ENCODE measurements at regions not wholly inside any gene's neighbourhood (a gene's known extent, or its start where the extent isn't known, plus 50 kb on each side); places are given as distances from the start of the nearest gene placed in this dataset.

GRCh38 chr2:129396980-129397599 is 582.4 kb upstream of the RAB6C start:
- Histone ChIP-seq H3K36me3 (ENCODE audit: control insufficient read depth in 2 of 2, extremely low read depth in 1 of 2, insufficient read depth in 2 of 2, low read length in 2 of 2) (no peaks in the 10 kb centered on the region), H3K79me2 (ENCODE audit: control insufficient read depth, insufficient read depth, low read length) (no peaks in the 10 kb centered on the region), H3K27me3 (ENCODE audit: control insufficient read depth, extremely low read depth, insufficient read depth, low read length) (no peaks in the 10 kb centered on the region), H3K9me3 (ENCODE audit: control insufficient read depth, low read depth, low read length) (no peaks in the 10 kb centered on the region), H3K4me1 (ENCODE audit: control insufficient read depth, extremely low read depth, insufficient read depth, low read length) (no peaks in the 10 kb centered on the region), H2AFZ (ENCODE audit: control insufficient read depth, low read length) (no peak overlapping the region), H3K4me2 (ENCODE audit: control insufficient read depth, extremely low read depth, insufficient read depth, low read depth, low read length) (no peak overlapping the region), H3K4me3 (ENCODE audit: control insufficient read depth in 2 of 3, extremely low read depth in 1 of 3, insufficient read depth in 2 of 3, low read depth in 1 of 3, low read length in 3 of 3) (no peak overlapping the region), H4K20me1 (ENCODE audit: control insufficient read depth, extremely low read depth, insufficient read depth, low read length) (no peaks in the 10 kb centered on the region), H3K27ac (ENCODE audit: control insufficient read depth, insufficient read depth, low read length) (no peak overlapping the region), H3K9ac (ENCODE audit: control insufficient read depth, extremely low read depth, insufficient read depth, low read length) (no peak overlapping the region), H3K9me1 (ENCODE audit: control insufficient read depth, extremely low read depth, insufficient read depth, low read length) (no peaks in the 10 kb centered on the region)
- dilution Hi-C loops (cut with MboI; ENCODE audit: extremely low pct_ligation_motif_present, low sequenced_read_pairs): no loop called here
- peak; percentile 28 for DNase-seq (ENCODE audit: low read depth, low spot score)
- TF ChIP-seq EZH2 (IDR thresholded peaks at IDR 0.05; ENCODE audit: low read length) (no peak), CTCF (optimal IDR thresholded peaks at IDR 0.05 in 1 of 3, IDR thresholded peaks at IDR 0.05 in 1 of 3, conservative IDR thresholded peaks at IDR 0.05 in 1 of 3; ENCODE audit: extremely low read depth in 1 of 3, insufficient read depth in 2 of 3, low read length in 3 of 3) (peak; percentile 76 to 95 (median 86))
- FAIRE-seq: peak; percentile 46

- H3K36me3 ChIP-seq (ENCODE audit: control insufficient read depth in 2 of 2, extremely low read depth in 1 of 2, insufficient read depth in 2 of 2, low read length in 2 of 2): no peaks in the 10 kb centered on the region
- no peaks in the 10 kb centered on the region for H3K79me2 ChIP-seq (ENCODE audit: control insufficient read depth, insufficient read depth, low read length)
- no peak for TF ChIP-seq CTCF (optimal IDR thresholded peaks at IDR 0.05 in 1 of 3, IDR thresholded peaks at IDR 0.05 in 1 of 3, conservative IDR thresholded peaks at IDR 0.05 in 1 of 3; ENCODE audit: extremely low read depth in 1 of 3, insufficient read depth in 2 of 3, low read length in 3 of 3)
- TF ChIP-seq EZH2 (IDR thresholded peaks at IDR 0.05; ENCODE audit: low read length): no peak
- H4K20me1 ChIP-seq (ENCODE audit: control insufficient read depth, extremely low read depth, insufficient read depth, low read length): no peaks in the 10 kb centered on the region
- no peak overlapping the region for H3K4me2 ChIP-seq (ENCODE audit: control insufficient read depth, extremely low read depth, insufficient read depth, low read depth, low read length)
- dilution Hi-C loops (cut with MboI; ENCODE audit: extremely low pct_ligation_motif_present, low sequenced_read_pairs): no loop called here
- no peaks in the 10 kb centered on the region for H3K4me1 ChIP-seq (ENCODE audit: control insufficient read depth, extremely low read depth, insufficient read depth, low read length)
- H3K9me1 ChIP-seq (ENCODE audit: control insufficient read depth, extremely low read depth, insufficient read depth, low read length): no peaks in the 10 kb centered on the region
- no peaks in the 10 kb centered on the region for H3K9me3 ChIP-seq (ENCODE audit: control insufficient read depth, low read depth, low read length)
- H2AFZ ChIP-seq (ENCODE audit: control insufficient read depth, low read length): no peak overlapping the region
- DNase-seq (ENCODE audit: low read depth, low spot score): no peak
- no peak for FAIRE-seq
- no peak overlapping the region for H3K27ac ChIP-seq (ENCODE audit: control insufficient read depth, insufficient read depth, low read length)
- no peak overlapping the region for H3K9ac ChIP-seq (ENCODE audit: control insufficient read depth, extremely low read depth, insufficient read depth, low read length)
- H3K4me3 ChIP-seq (ENCODE audit: control insufficient read depth in 2 of 3, extremely low read depth in 1 of 3, insufficient read depth in 2 of 3, low read depth in 1 of 3, low read length in 3 of 3): no peak overlapping the region
- H3K27me3 ChIP-seq (ENCODE audit: control insufficient read depth, extremely low read depth, insufficient read depth, low read length): no peaks in the 10 kb centered on the region
Observed at GRCh38 chr2:129400826-129401225, 578.6 kb upstream of the RAB6C start.
